ENCODE measurements at regions not wholly inside any gene's neighbourhood (a gene's known extent, or its start where the extent isn't known, plus 50 kb on each side); places are given as distances from the start of the nearest gene placed in this dataset.
"Not testable (repeated sequence)": the region's sequence is repeated elsewhere in the genome, so short reads cannot be mapped to it uniquely, and the experiment has no call there.

- Histone ChIP-seq H3K9me3 (no peaks in the 10 kb centered on the region), H3K27me3 (no peaks in the 10 kb centered on the region), H3K4me1 (no peaks in the 10 kb centered on the region), H3K36me3 (ENCODE audit: low read depth, missing control alignments) (no peaks in the 10 kb centered on the region), H3K4me3 (no peak overlapping the region), H3K27ac (no peak overlapping the region)
- DNase-seq, result peak; percentile 54
- TF ChIP-seq CTCF (IDR thresholded peaks at IDR 0.05) (no peak), POLR2A (IDR thresholded peaks at IDR 0.05) (no peak)
- intact Hi-C loops (cut with DNase I; ENCODE audit: low total_unique reads), result no loop called here
- WGBS, 2 donors, result 27 to 31% methylated on average over 21 to 22 of the region's 22 CpGs
Measured at GRCh38 chr7:149690688-149691446, 82.5 kb downstream of the ZNF467 start.

GRCh38 chr7:149689291-149689721 lies 84.1 kb downstream of the ZNF467 start:
- no peak for DNase-seq
- Histone ChIP-seq H3K27me3 (no peaks in the 10 kb centered on the region), H3K27ac (no peak overlapping the region), H3K9me3 (no peaks in the 10 kb centered on the region), H3K4me1 (no peaks in the 10 kb centered on the region), H3K36me3 (ENCODE audit: low read depth, missing control alignments) (no peaks in the 10 kb centered on the region), H3K4me3 (no peak overlapping the region)
- WGBS, 2 donors, result 68 to 83% methylated on average over 5 of the region's 5 CpGs
- TF ChIP-seq CTCF (IDR thresholded peaks at IDR 0.05), result no peak
- intact Hi-C loops (cut with DNase I; ENCODE audit: low total_unique reads), result no loop called here

- intact Hi-C loops (cut with DNase I; ENCODE audit: low total_unique reads), result no loop called here
- no peak for DNase-seq
- no peaks in the 10 kb centered on the region for H3K27me3 ChIP-seq
- no peaks in the 10 kb centered on the region for H3K36me3 ChIP-seq (ENCODE audit: low read depth, missing control alignments)
- no peak for TF ChIP-seq POLR2A (IDR thresholded peaks at IDR 0.05)
- TF ChIP-seq CTCF (IDR thresholded peaks at IDR 0.05), result no peak
- 86 to 93% methylated on average over 3 of the region's 3 CpGs for WGBS, 2 donors
- H3K4me1 ChIP-seq, result no peaks in the 10 kb centered on the region
- H3K9me3 ChIP-seq, result no peaks in the 10 kb centered on the region
- no peak overlapping the region for H3K27ac ChIP-seq
- H3K4me3 ChIP-seq, result no peak overlapping the region
Measured at GRCh38 chr7:149688836-149689235, 84.6 kb downstream of the ZNF467 start.

- 79 to 92% methylated on average over 7 of the region's 7 CpGs for WGBS, 2 donors
- intact Hi-C loops (cut with DNase I; ENCODE audit: low total_unique reads); H3K9me3 ChIP-seq; H3K27ac ChIP-seq; H3K27me3 ChIP-seq; H3K36me3 ChIP-seq (ENCODE audit: low read depth, missing control alignments); H3K4me3 ChIP-seq; H3K4me1 ChIP-seq; DNase-seq: not testable (repeated sequence)
Measured at GRCh38 chr7:149687820-149688219, 85.6 kb downstream of the ZNF467 start.

- DNase-seq, result no peak
- TF ChIP-seq CTCF (IDR thresholded peaks at IDR 0.05) (no peak), POLR2A (IDR thresholded peaks at IDR 0.05) (no peak)
- WGBS, 2 donors, result 60 to 63% methylated on average over 4 of the region's 4 CpGs
- Histone ChIP-seq H3K4me3 (no peak overlapping the region), H3K27ac (no peak overlapping the region), H3K36me3 (ENCODE audit: low read depth, missing control alignments) (no peaks in the 10 kb centered on the region), H3K9me3 (no peaks in the 10 kb centered on the region), H3K4me1 (no peaks in the 10 kb centered on the region), H3K27me3 (no peaks in the 10 kb centered on the region)
- intact Hi-C loops (cut with DNase I; ENCODE audit: low total_unique reads), result no loop called here
Measured at GRCh38 chr7:149686449-149686848, 86.9 kb downstream of the ZNF467 start.

Data from testis (tissue), 2 donors.